ENCODE measurements at regions not wholly inside any gene's neighbourhood (a gene's known extent, or its start where the extent isn't known, plus 50 kb on each side); places are given as distances from the start of the nearest gene placed in this dataset.

DNA sequence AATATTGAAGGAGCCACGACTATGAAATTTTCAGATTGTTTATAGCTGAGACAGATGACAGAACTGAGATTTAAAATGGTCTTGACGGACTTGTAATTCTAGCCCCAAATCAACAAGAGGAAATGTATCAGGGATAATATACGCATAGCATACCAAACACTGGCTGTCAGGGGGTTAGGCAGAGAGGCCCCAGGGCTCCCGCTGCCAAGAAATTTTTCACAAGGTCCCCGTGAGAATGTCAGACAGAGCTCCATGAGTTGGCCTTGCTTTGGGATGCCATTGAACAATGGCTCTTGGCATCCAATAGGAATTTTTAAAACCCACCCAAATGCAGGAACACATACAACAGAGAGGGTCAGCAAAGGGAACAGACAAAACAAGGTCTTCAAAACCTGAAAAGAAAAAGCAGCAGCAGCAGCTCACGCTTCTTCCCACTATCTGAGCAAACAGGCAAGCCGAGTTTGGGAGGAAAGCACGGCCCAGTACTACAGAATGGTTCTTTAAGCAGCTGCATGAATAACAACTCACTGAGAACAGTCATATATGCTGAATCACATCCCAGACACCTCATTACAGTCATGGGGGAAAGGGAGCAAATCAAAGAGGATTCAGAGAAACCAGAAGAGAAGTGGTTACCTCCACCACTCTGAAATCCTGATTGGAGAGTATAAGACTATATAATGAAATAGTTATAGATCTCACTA is 445.6 kb downstream of the RND3 start:
- CTCF ChIA-PET = no interaction called here

More for the DNA sequence above, 445.6 kb downstream of the RND3 start:
- H3K9me2 ChIP-seq (ENCODE audit: insufficient read depth) = no peaks in the 10 kb centered on the region
- no peaks in the 10 kb centered on the region for H3K27me3 ChIP-seq (ENCODE audit: insufficient read depth, low read length)
- no peak overlapping the region for H3K9ac ChIP-seq (ENCODE audit: low read length)
- H4K20me1 ChIP-seq (ENCODE audit: insufficient read depth) = no peaks in the 10 kb centered on the region
- TF ChIP-seq, protein P1, sequence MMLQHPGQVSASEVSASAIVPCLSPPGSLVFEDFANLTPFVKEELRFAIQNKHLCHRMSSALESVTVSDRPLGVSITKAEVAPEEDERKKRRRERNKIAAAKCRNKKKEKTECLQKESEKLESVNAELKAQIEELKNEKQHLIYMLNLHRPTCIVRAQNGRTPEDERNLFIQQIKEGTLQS (IDR thresholded peaks at IDR 0.05) = no peak
- TF ChIP-seq CBX3 (IDR thresholded peaks at IDR 0.05; ENCODE audit: low read depth) (no peak), JUND (IDR thresholded peaks at IDR 0.05) (no peak), SRF (IDR thresholded peaks at IDR 0.05; ENCODE audit: low read depth) (no peak), POLR2AphosphoS5 (IDR thresholded peaks at IDR 0.05; ENCODE audit: low read depth, low read length) (no peak), ZNF274 (IDR thresholded peaks at IDR 0.05; ENCODE audit: low read depth, low read length) (no peak), EGR1 (IDR thresholded peaks at IDR 0.05; ENCODE audit: low read depth) (no peak), YY1 (IDR thresholded peaks at IDR 0.05; ENCODE audit: extremely low read depth, insufficient replicate concordance, low read depth, low read length) (no peak), RAD21 (IDR thresholded peaks at IDR 0.05; ENCODE audit: low read depth) (no peak)
- TF ChIP-seq, protein P2, sequence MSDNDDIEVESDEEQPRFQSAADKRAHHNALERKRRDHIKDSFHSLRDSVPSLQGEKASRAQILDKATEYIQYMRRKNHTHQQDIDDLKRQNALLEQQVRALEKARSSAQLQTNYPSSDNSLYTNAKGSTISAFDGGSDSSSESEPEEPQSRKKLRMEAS (IDR thresholded peaks at IDR 0.05) = no peak
- TF ChIP-seq, protein P3, sequence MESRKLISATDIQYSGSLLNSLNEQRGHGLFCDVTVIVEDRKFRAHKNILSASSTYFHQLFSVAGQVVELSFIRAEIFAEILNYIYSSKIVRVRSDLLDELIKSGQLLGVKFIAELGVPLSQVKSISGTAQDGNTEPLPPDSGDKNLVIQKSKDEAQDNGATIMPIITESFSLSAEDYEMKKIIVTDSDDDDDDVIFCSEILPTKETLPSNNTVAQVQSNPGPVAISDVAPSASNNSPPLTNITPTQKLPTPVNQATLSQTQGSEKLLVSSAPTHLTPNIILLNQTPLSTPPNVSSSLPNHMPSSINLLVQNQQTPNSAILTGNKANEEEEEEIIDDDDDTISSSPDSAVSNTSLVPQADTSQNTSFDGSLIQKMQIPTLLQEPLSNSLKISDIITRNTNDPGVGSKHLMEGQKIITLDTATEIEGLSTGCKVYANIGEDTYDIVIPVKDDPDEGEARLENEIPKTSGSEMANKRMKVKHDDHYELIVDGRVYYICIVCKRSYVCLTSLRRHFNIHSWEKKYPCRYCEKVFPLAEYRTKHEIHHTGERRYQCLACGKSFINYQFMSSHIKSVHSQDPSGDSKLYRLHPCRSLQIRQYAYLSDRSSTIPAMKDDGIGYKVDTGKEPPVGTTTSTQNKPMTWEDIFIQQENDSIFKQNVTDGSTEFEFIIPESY (IDR thresholded peaks at IDR 0.05; ENCODE audit: extremely low read depth, insufficient replicate concordance, low read length) = no peak
- intact Hi-C loops (cut with micrococcal nuclease) = no loop called here
- ChIA-PET POLR2A (no interaction called here), RAD21 (ENCODE audit: low non-redundant PET in 1 of 2, low total read pairs in 2 of 2, uncharacterized antibody in 2 of 2, unreplicated experiment in 2 of 2) (no interaction called here)
- ATAC-seq (no peak), DNase-seq (ENCODE audit: low read depth, low spot score) (no peak)
- H3K4me2 ChIP-seq (ENCODE audit: low read length) = no peak overlapping the region
- H3K36me3 ChIP-seq (ENCODE audit: control insufficient read depth in 1 of 2, insufficient read depth in 2 of 2, low read length in 2 of 2) = no peaks in the 10 kb centered on the region; a peak in 1 of 4 replicates
- no peaks in the 10 kb centered on the region for H3K9me3 ChIP-seq (ENCODE audit: control insufficient read depth in 1 of 2, insufficient read depth in 1 of 2, low read depth in 1 of 2, low read length in 2 of 2)
- H3K79me2 ChIP-seq (ENCODE audit: insufficient read depth, low read length) = no peaks in the 10 kb centered on the region
- H3K27ac ChIP-seq (ENCODE audit: low read depth, low read length) = no peak overlapping the region
- no peak overlapping the region for H2AFZ ChIP-seq (ENCODE audit: low read depth, low read length, poor library complexity, severe bottlenecking)
- no TSS peak for BruUV-seq (replicated peaks)
- H3K4me1 ChIP-seq (ENCODE audit: control insufficient read depth in 1 of 2, insufficient read depth in 2 of 2, low read length in 2 of 2) = no peaks in the 10 kb centered on the region
- no peak overlapping the region for H3K4me3 ChIP-seq (replicated peaks in 1 of 2; ENCODE audit: low read depth in 1 of 2, low read length in 2 of 2)
